Small intestine (tissue), 7 donors: ENCODE measurements at regions not wholly inside any gene's neighbourhood (a gene's known extent, or its start where the extent isn't known, plus 50 kb on each side); places are given as distances from the start of the nearest gene placed in this dataset.
A peak's percentile ranks its signal among the peaks of the same experiment; 100 is the strongest.

ENCODE experiments used
- DNase-seq, 2 donors: peaks; one replicate each; pipeline versions ENCODE4 v3.0.0 to v3.0.0-alpha.2; 2013
- FAIRE-seq: peaks from 2 replicates; lab custom pipeline; 2012; peaks lifted over from hg19 to GRCh38; lab: Jason Lieb, UNC
- H3K27ac ChIP-seq, 3 donors: one replicate each; pipeline ENCODE4 v1.5.1; 2013; ENCODE audit warnings: low read length in 2 of 3, mild to moderate bottlenecking in 2 of 3, control low read depth in 1 of 3, inconsistent platforms in 1 of 3, low read depth in 1 of 3, moderate library complexity in 1 of 3
- H3K27me3 ChIP-seq, 3 donors: one replicate each; pipeline ENCODE4 v1.6.1; 2013; ENCODE audit warnings: low read length in 3 of 3, inconsistent platforms in 1 of 3; ENCODE audit not compliant: control insufficient read depth in 3 of 3, insufficient read depth in 3 of 3
- H3K36me3 ChIP-seq, 3 donors: one replicate each; pipeline ENCODE4 v1.6.1; 2013; ENCODE audit warnings: low read length in 3 of 3, inconsistent platforms in 1 of 3, low read depth in 1 of 3, mild to moderate bottlenecking in 1 of 3, moderate library complexity in 1 of 3; ENCODE audit not compliant: control insufficient read depth in 3 of 3, insufficient read depth in 2 of 3
- H3K4me1 ChIP-seq, 3 donors: one replicate each; pipeline ENCODE4 v1.6.1; 2013; ENCODE audit warnings: low read length in 2 of 3, inconsistent platforms in 1 of 3, low read depth in 1 of 3, mild to moderate bottlenecking in 1 of 3, moderate library complexity in 1 of 3; ENCODE audit not compliant: control insufficient read depth in 3 of 3, insufficient read depth in 2 of 3
- H3K4me3 ChIP-seq, 3 donors: one replicate each; pipeline ENCODE4 v1.5.1; 2013; ENCODE audit warnings: low read length in 3 of 3, control low read depth in 1 of 3, inconsistent platforms in 1 of 3, low read depth in 1 of 3, mild to moderate bottlenecking in 1 of 3, moderate library complexity in 1 of 3
- H3K9me3 ChIP-seq, 2 donors: one replicate each; pipeline ENCODE4 v1.6.1; 2013; ENCODE audit warnings: low read depth in 1 of 2, low read length in 1 of 2; ENCODE audit not compliant: control insufficient read depth in 2 of 2, insufficient read depth in 1 of 2
- WGBS, 3 donors: extraction: QIAGEN DNeasy Blood & Tissue Kit; methylation state at CpG; one replicate each; pipeline ENCODE4 v1.1.7; 2013; 5-methylcytosine and 5-hydroxymethylcytosine counted together
- donor health status: healthy with polysubstance abuse.
- donor health status: control.
- donor health status: control.
- donor health status: Bipolar disorder and iron deficiency.
- donor health status: healthy.

DNA sequence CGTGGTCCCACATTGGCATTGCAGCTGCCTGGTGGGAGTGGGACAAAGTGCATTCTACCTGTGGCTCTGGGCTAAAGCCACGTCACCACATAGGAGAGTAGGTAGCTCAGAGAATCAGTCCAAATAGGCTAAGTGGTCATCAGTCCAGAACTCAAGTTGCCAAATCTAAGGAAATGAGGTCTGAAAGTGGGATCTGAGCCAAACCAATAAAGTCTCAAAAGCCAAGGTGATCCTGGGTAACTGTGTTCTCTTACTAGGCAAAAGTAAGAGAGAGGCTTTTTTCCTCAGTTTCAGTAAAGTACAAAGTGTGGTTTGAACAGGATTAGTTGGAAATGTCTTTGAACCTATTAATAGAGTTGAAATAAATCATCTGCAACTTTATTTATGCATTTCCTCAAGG, 68.6 kb upstream of the CNKSR3 start:
- Histone ChIP-seq H3K36me3 (no peaks in the 10 kb centered on the region), H3K27me3 (no peaks in the 10 kb centered on the region), H3K9me3 (no peaks in the 10 kb centered on the region), H3K27ac (no peak overlapping the region), H3K4me3 (no peak overlapping the region), H3K4me1 (peaks cover 0 to 4% (median 0%) of the 10 kb centered on the region in 3 donors)
- 80 to 85% (median 82%) methylated on average over 2 of the region's 2 CpGs for WGBS, 3 donors
- DNase-seq, result no peak
- no peak for FAIRE-seq

DNA sequence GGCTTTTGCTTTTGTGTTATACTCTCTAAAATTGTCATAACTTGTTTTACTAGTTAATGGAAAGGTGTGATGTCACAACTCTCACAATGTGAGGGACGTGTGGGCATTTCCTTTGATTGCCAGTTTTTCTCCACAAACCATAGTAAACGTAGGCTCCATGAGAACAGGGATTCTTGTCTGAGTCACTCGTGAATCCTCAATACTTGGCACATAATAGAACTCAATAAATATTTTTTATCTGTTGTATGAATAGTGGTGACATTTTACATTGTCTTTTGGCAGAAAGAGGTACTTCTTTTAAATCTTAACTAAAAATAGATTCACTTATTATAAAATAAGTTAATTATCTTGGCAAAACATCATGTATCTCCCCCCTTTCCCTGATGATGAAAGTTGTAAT, 69.0 kb upstream of the CNKSR3 start:
- H3K4me1 ChIP-seq, result peaks cover 0 to 4% (median 0%) of the 10 kb centered on the region in 3 donors
- no peak overlapping the region for H3K4me3 ChIP-seq
- no peak for DNase-seq
- FAIRE-seq, result no peak
- WGBS, 3 donors, result 66 to 83% (median 72%) methylated on average over 3 of the region's 3 CpGs
- no peaks in the 10 kb centered on the region for H3K36me3 ChIP-seq
- no peaks in the 10 kb centered on the region for H3K27me3 ChIP-seq
- no peak overlapping the region for H3K27ac ChIP-seq
- no peaks in the 10 kb centered on the region for H3K9me3 ChIP-seq

DNA sequence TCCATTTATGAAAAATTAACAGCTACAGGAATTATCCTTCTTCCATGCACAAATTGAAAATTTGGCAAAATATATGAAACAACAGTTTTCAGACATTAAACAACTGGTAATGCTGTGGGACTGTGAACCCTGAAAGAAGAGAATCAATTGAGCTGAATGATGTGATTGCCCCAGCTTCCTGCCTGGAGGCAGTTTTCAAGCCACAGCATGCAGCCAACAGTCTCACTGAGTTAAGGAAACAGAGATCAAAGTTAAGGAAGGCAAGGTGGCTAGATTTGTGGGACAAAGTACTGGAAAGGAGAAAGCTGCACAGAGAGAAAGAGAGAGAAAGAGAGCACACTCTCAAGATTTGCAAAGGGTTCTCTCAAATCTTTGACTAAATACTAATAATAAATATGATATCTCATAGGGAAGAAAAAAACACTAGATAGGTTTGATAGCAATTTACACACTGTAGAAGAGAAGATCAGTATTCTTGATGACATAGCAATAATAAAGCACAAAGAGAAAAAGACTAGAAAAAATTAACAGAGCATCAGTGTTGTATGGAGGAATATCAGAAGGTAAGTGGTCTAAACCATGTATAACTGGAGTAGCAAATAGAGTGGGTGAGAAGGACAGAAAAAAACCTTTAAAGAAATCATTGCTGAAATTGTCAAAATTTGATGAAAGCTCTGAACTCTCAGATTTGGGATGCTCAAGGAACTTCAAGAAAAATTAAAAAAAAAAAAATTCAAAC, 70.1 kb upstream of the CNKSR3 start:
- DNase-seq (peak in 1 of 2 donors; percentile 24), FAIRE-seq (no peak)
- peaks cover 0 to 4% (median 0%) of the 10 kb centered on the region in 3 donors for H3K4me1 ChIP-seq
- H3K27me3 ChIP-seq, result no peaks in the 10 kb centered on the region
- no peak overlapping the region for H3K4me3 ChIP-seq
- no peak overlapping the region for H3K27ac ChIP-seq
- no peaks in the 10 kb centered on the region for H3K9me3 ChIP-seq
- no peaks in the 10 kb centered on the region for H3K36me3 ChIP-seq

DNA sequence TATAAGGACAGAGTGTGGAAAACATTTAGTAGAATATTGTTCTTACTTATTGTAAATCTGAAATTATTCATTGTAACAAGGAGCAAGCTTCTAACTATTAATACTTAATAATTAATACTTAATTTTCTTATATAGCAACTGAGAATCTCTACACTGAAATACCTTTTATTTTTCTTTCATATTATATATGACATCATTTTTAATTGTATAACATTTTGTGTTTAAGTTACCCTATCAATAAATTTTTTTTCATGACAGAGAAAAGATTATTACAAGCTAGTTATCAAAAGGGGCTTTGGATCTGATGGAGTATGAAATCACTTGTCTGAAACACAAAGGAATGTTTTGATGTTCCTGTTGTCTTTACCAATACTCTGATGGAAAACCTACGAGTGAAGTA, 72.2 kb upstream of the CNKSR3 start:
- Histone ChIP-seq H3K9me3 (no peaks in the 10 kb centered on the region), H3K4me1 (peaks cover 0 to 4% (median 0%) of the 10 kb centered on the region in 3 donors), H3K36me3 (no peaks in the 10 kb centered on the region), H3K27me3 (no peaks in the 10 kb centered on the region), H3K4me3 (no peak overlapping the region), H3K27ac (no peak overlapping the region)
- 61 to 70% (median 65%) methylated on average over 1 of the region's 1 CpG for whole genome bisulfite sequencing, 3 donors
- no peak for DNase-seq
- peak; percentile 70 for FAIRE-seq

DNA sequence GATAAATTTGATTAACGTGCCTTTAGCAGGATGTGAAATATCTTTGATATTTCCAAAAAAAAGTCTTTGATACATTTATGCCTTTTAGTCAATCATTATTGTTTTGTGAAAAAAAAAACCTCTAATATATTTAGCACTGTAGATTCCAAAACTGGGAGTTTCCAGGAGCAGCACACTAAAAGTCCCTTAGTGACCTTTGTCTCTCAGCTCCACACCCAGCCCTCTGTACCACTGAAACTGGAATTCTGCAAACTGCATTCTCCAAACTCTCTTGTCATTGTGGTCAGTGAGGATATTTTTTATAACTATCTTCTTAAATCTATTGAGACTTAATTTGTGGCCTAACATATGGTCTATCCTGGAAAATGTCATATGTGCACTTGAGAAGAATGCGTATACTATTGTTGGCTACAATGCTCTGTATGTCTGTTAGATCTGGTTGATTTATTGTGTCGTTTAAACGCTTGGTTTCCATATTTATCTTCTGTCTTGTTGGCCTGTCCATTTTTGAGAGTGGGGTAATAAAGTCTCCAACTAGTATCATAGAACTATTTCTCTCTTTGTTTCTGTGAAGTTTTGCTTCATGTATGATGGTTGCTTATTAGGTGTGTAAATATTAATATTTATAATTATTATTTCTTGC, 73.2 kb upstream of the CNKSR3 start:
- peak in 1 of 2 donors; percentile 48 for DNase-seq
- Histone ChIP-seq H3K4me3 (no peak overlapping the region), H3K27ac (peak overlapping the region in 1 of 3 donors; percentile 32), H3K27me3 (no peaks in the 10 kb centered on the region), H3K36me3 (no peaks in the 10 kb centered on the region), H3K9me3 (no peaks in the 10 kb centered on the region), H3K4me1 (peaks cover 0 to 4% (median 0%) of the 10 kb centered on the region in 3 donors)
- 31 to 54% (median 49%) methylated on average over 4 of the region's 4 CpGs for WGBS, 3 donors
- FAIRE-seq, result no peak

DNA sequence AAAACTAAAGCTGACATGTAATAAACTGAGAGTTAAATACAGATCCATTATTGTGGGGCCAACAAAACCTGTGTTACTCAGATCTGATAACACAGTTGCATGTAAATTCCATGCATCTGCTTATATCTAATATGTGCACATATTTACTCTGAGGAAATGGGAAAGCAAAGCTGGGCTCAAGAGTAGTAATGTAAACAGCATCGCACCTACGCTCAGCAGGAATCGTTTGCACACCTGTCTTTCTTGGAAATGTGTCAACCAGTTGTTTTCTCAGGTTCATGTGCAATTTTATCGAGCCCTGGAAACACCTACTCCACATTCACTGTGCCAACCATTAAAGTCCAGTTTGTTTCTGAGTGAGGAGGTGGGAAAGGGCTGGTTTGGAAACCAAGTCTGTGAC, 80.3 kb upstream of the CNKSR3 start:
- 9 to 58% (median 21%) methylated on average over 4 of the region's 4 CpGs for WGBS, 3 donors
- peaks cover 0 to 13% (median 0%) of the 10 kb centered on the region in 3 donors for H3K4me1 ChIP-seq
- H3K9me3 ChIP-seq, result no peaks in the 10 kb centered on the region
- H3K27me3 ChIP-seq, result no peaks in the 10 kb centered on the region
- H3K27ac ChIP-seq, result peak overlapping the region in 1 of 3 donors; percentile 2
- DNase-seq (peak; percentile 30 to 57), FAIRE-seq (no peak)
- H3K36me3 ChIP-seq, result no peaks in the 10 kb centered on the region
- no peak overlapping the region for H3K4me3 ChIP-seq

DNA sequence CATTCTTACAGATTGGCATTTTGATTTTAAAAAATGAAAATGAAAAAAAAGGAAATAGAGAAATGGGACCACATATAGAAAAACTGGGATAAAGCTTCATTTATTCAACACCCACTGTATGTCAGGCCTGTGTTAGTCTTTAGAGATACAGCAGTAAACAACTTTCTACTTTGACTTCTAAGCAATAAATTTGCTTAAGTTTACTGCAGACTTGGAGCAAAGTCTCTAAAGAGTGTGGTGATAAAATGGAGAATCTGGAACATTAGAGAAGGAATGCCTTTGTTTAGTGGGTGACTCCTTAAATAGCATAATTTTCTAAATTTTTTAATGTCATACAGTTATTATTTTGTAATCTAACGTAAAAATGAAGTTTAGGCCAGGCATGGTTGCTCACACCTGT, 80.7 kb upstream of the CNKSR3 start:
- DNase-seq (peak in 1 of 2 donors; percentile 49), FAIRE-seq (no peak)
- no peaks in the 10 kb centered on the region for H3K27me3 ChIP-seq
- peaks cover 0 to 13% (median 0%) of the 10 kb centered on the region in 3 donors for H3K4me1 ChIP-seq
- H3K27ac ChIP-seq, result peak overlapping the region in 1 of 3 donors; percentile 2
- H3K9me3 ChIP-seq, result no peaks in the 10 kb centered on the region
- no peaks in the 10 kb centered on the region for H3K36me3 ChIP-seq
- H3K4me3 ChIP-seq, result no peak overlapping the region
- WGBS, 3 donors, result 52 to 78% (median 76%) methylated on average over 1 of the region's 1 CpG

DNA sequence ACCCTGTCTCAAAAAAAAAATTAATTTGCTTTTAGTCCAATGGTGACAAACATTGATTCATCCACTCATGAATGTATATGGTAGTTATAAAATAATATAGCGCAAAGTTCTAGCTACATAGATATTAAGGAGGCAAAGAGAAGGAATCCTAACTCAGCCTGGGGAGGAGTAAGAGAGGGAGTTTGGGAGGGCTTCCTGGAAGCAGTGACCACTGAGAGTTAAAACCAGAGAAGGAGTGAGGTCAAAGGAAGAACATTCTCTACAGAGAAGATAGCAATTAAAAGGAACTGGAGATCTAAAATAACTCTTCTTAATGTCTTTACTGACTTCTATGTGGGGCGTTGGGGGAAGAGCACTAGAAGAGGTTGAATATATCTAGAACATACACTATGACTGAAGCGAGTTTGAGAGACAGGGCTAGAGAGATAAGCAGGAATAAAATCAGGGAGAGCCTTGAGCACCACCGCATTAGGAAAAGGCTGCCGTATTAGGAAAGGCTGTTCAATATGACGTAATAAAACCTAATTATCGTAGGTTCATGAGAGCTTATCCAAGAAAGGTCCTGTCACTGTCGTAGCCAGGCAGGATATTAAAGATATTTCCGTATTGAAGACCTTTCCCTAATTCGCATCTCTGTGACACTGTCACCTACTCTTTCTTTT, 81.8 kb upstream of the CNKSR3 start:
- 42 to 73% (median 60%) methylated on average over 10 of the region's 10 CpGs for WGBS, 3 donors
- Histone ChIP-seq H3K9me3 (no peaks in the 10 kb centered on the region), H3K36me3 (no peaks in the 10 kb centered on the region), H3K27me3 (no peaks in the 10 kb centered on the region), H3K4me1 (peaks cover 0 to 13% (median 0%) of the 10 kb centered on the region in 3 donors), H3K27ac (no peak overlapping the region), H3K4me3 (no peak overlapping the region)
- FAIRE-seq (no peak), DNase-seq (no peak)
